ENCODE measurements at regions not wholly inside any gene's neighbourhood (a gene's known extent, or its start where the extent isn't known, plus 50 kb on each side); places are given as distances from the start of the nearest gene placed in this dataset.

DNA sequence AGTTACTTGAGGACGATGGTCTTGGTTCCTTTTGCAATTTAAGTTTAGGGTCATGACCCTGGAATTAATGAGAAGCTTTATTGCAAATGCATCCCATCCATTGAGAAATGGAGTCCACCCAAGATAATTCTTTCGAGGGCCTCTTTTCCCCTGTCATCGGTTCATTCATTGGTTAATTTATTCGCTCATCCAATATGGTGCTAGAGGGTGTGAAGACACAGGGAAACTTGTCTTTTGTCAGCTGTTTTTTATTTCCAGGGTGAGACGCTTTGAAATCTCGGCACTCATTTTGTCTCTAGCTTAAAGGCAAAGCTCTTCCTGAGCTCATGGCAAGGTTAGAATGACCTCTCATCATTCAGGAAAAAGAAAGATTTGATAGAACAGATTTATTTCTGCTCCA lies 464.2 kb upstream of the EEF2KMT start:
- no peak for FAIRE-seq

DNA sequence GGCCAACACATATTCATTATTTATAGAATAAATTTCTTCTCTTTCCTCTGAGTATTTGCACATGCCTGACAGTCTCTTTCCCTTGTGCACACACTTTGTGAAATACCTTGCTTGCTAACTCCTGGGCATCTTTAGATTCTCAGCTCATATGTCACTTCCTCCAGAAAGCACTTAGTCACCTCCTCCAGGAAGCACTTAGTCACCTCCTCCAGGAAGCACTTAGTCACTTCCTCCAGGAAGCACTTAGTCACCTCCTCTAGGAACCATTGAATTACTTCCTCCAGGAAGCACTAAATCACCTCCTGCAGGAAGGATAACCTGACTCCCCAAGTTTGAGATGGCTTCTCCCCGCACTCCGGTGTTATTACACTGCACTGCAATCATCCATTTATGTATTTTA lies 462.5 kb upstream of the EEF2KMT start:
- no peak for FAIRE-seq

DNA sequence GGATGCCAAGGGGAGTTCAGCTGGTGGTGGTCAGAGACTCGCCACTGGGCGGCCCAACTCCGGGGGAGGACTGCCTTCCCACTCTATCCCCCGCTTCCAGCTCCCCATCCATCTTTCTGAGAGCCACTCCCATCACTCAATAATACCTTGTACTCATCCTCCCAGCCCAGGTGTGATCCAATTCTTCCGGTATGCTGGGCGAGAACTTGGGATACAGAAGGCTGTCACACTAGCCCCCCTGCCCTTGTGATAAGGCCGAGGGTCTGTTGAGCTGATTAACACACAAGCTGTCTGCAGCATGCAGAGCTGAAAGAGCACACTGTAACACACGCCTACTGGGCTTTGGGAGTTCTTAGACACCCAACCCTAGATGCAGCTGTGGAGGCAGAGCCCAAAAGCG lies 460.4 kb upstream of the EEF2KMT start:
- no peak for FAIRE-seq

DNA sequence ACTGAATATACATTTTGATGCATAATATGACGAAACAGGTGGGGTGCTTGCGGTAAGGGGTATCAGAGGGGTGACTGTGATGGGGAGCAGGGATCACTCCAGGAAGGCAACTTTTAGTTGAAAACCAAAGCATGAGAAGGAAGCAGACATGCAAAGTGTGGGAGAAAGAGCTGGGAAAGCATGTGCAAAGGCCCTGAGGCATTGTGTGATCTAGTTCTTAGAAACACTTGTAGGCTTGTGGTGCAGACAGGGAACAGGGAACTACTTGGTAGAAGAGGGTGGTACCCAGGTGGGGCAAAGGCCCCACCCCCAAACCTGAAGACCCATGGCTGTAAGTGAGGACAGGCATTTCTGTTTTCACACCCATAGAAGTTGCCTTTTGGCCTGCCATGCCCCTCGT lies 459.9 kb upstream of the EEF2KMT start:
- FAIRE-seq, result no peak

DNA sequence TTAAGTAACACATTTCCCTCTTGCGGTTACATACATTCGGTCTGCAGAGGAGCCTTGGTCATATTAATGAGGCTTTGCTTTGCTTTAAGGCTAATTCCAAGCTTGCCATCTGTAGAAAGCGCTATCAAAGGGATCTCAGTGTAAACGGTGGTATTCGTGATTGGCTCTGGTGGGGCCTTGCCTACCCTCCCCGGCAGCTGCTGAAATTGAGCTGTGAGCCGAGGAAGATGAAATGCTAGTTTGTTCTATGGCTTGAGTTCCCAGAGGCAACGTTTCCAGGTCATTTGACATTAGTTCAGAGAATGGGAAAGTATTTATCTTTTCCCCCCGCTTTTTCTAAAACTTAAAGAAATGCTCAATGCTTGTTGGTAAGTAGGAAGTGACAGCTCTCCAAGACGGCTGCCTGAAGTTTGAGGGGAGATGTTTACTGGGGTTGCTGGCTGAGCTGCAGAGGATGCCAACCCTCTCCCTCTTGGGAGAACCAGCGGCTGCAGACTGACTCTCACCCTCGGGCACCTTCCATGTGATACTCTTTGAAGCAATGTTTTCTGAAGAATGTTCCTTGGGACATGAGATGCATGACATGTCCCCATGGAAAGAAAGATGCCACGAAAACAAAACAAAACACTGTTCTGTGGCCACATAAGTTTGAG lies 458.7 kb upstream of the EEF2KMT start:
- FAIRE-seq, result no peak

DNA sequence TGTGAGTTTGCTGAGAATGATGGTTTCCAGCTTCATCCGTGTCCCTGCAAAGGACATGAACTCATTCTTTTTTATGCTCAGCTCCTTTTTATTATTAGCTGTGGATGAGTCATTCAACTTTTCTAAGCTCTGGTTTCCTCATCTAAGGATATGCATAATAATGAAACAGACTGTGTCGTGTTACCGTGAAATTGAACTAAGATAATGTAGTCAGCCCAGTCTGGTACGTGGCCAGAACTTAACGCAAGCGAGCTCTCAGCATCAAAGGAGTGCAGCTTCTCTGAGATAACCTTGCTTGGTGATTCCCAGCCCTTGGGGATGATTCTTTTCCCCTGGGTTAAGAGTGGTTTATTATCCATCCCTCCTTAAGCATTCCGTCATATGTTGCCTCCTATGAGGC lies 454.3 kb upstream of the EEF2KMT start:
- no peak for FAIRE-seq

DNA sequence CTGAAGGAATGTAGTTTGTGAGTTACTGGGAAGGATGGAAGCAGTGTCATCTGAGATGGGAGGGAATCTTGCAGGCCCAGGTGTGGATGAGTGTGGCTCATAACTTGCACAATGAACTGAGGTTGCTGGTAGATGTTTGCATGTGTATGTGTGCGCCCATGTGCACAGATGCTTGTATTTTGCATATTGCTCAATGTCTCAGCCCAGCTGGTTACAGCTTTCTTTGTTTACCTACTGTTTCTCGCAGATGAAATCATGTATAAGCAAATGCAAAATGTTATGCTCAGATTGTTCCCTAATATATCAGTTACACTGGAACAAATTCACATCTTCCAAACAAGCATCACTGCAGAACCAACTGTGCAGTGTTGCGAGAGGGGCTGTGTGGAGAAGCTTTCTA lies 452.2 kb upstream of the EEF2KMT start:
- no peak for FAIRE-seq

DNA sequence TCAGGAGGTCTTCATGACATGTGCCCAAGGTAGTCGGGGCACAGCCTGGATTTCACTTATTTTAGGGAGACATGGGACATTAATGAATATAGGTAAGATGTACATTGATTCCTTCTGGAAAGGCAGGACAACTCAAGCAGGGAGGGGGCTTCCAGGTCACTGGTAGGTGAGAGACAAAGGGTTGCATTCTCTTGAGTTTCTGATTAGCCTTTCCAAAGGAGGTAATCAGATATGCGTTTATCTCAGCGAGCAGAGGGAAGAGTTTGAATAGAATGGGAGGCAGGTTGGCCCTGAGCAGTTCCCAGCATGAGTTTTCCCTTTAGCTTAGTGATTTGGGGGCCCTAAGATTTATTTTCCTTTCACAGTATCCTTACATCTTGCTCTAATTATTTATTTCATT lies 443.8 kb upstream of the EEF2KMT start:
- no peak for FAIRE-seq

DNA sequence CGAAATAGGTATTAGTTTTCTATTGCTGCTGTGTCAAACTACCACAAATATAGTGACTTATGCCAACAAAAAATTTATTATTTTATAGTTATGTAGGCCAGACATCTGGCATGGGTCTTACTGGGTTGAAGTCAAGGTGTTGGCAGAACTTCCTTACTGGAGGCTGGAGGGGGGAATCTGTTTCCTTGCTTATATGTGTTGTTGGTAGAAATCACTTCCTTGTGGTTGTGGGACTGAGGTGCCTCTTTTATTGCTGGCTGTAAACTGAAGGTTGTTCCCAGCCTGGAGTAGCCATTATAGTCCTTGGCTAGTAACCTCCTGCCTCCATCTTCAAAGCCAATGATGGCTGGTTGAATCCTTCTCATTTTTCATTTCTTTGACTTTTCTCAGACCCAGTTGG lies 439.8 kb upstream of the EEF2KMT start:
- FAIRE-seq, result no peak

DNA sequence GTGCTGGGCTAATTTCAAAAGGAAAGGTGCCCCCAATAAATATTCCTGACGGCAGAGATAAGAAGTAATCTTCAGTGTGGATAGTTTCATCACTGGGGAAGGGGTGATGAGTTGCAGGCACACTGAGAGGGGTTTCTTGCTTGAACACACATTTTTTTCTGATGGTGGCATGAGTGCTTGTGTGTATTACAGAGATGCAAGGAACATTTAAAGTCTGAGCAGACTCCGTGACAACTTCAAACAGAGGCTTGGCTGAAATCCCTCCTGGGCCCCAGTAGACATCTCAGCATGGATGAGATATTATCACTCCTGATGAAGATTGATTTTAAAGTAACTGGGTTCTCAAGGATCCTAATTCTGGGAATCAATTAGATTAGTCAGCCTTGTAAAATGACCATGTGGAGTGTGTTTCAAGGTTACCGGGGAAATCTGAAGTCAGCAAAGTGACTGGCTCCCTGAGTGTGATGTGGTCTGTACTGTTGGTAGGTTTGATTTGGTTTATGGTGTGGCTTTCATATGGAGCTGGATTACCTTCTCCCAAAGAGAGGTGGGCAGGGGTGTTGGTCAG lies 435.8 kb upstream of the EEF2KMT start:
- no peak for FAIRE-seq

DNA sequence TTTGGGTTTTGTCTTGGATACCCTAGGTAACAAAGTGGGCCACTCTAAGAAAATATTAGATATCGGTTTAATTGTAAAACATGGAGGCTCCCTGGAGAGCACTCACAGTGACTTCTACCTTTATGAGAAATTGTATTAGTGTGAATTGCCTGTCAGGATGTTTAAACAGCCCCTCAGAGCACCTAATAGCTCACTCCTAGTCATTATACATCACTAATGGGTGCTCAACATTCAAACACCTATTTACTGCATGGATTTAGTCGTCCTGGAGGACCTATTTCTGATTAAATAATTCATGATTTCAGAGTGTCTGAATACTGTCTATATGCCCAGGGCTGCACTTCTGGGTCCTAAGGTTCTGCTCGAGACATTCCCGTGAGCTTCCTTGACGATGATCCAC lies 430.2 kb upstream of the EEF2KMT start:
- no peak for FAIRE-seq

DNA sequence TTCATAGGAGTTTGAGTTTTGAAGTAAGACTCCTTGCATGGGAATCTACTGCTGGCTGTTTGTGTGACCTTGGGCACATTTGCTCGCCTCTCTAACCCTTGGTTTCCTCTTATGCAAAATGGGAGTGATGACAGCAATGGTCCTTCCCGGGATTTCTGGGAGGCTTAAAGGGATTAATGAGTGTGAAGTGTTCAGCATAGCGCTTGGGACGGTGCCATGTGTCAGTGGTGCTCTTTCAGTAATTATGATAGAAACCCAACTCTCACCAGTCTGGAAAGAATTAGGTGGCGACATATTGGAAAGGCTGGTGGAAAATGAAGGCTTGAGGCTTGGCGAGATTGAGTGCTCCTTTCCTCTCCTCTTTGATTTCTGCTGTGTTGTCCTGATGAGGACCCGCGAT lies 429.2 kb upstream of the EEF2KMT start:
- no peak for FAIRE-seq

DNA sequence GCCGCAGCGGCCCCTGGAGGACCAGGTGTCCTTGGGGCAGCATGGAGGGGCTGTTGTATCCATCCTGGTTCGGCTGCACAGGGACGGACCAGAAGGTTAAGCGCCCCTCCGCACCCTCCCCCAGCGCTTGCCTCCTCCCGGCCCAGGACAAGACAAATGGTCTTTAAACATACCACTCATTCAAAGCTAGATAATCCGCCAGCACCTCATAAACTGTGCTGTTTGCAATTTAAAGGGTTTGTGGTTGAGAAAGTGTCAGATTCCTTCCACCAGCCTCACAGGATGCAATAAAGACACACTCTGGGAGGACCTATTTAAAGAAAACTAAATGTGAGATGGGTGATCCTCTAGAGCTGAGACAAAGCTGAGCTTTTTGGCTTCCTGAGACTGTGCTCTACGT lies 426.2 kb upstream of the EEF2KMT start:
- no peak for FAIRE-seq

DNA sequence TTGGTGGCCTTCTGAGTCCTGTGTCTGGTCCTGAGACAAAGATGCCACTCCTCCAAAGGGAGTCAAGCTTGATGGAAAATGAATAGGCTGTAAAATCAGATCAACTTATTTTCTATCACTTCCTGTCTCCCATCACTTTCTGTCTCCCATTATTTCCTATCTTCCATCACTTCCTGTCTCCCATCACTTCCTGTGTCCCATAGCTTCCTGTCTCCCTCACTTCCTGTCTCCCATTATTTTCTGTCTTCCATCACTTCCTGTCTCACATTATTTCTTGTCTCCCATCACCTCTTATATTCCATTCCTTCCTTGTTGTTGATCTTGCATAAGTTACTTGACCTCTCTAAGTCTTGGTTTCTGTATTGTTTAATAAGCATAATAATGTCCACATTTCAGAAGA lies 418.5 kb upstream of the EEF2KMT start:
- FAIRE-seq, result no peak

DNA sequence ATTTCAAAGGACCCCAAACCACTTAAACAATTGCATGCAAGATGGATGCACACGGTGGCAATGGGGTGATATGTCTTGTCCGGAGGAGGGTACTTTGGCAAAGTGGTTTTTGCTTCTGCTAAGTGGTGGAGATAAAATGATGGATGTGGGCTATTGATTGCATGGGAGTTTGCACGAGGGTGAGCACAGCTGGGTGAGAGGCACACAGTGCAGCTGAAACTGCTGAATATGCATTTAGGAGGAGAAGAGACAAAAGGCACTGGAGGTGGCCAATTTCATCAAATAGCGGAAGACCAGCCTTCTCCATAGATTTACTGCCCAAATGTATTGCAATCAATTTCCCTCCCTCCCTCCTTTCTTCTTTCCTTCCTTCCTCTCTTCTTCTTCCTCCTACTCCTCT lies 414.4 kb upstream of the EEF2KMT start:
- FAIRE-seq, result no peak

DNA sequence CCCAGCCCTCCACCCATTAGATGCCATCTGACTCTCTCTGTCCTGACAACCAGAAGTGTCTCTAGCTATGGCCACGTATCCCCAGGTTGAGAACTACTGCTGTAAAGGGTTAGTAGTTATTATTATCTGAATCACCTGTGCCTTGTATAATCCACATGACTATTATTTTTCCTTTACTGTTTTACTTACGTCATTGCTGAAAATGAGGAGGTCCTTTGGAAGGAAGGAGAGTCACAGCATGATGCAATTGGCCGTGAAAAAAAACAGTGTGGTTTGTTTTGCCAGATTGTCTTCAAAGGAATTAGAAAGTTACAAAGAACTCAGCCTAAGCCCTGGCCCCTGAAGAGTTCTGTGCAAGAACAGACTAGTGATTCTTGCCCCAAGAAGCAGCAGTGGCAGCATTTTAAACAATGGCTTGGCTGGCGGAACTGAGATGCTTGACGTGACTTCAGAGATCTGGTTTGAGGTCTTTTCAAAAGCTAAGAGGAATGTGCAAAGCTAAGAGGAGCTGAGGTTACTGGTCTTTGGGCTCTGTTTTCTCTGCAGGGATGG lies 413.3 kb upstream of the EEF2KMT start:
- no peak for FAIRE-seq

DNA sequence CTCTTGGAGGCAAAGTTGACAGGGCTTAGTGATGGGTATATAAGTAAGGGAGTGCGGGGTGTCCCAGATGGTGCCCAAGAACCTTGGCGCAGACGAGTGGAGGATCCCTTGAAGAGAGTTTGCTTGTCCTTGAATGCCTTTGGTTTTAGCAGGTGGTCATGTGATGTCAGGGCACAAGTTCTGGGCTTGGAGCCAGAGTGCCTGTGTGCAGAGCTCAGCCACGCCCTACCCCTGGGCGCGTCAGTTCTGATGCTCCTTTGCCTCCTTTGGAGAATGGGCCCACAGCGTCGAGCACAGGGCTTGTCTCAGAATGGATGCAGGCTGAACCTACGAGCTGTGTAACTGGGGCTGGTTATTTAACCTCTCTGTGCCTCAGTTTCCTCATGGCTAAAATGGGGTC lies 412.2 kb upstream of the EEF2KMT start:
- no peak for FAIRE-seq

DNA sequence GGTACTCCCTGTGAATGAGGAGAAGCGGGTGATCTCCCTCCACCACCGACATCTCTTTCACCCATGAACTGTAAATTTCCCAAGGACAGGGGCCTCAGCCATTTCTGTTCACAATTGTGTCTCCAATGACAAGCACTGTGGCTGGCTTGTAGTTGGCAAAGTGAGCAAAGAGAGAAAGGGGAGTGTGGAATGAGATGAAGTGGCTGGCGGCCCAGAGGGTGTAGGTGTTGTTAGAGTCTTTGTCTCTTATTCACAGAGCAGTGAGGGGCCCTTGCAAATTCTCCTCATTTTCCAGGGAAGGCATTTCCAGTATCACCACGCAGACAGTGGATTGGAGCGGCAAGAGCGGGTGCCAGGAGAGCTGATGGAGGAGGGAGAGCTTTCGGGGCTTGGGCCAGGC lies 411.7 kb upstream of the EEF2KMT start:
- no peak for FAIRE-seq

DNA sequence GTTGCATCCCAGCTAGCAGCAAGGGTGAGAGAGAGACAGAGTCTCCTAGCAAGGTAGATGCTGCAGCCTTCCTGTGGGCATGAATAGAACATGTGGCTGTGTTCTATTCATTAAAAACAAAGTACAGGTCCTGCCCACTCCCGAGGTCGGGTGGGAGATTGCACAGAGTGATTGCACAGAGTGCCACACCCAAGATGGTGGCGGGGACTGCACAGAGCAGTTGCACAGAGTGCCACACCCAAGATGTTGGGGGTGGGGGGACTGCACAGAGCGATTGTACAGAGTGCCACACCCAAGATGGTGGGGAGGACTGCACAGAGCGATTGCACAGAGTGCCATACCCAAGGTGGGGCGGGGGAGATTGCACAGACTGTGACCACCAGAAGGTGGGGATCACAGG lies 410.8 kb upstream of the EEF2KMT start:
- FAIRE-seq, result no peak

DNA sequence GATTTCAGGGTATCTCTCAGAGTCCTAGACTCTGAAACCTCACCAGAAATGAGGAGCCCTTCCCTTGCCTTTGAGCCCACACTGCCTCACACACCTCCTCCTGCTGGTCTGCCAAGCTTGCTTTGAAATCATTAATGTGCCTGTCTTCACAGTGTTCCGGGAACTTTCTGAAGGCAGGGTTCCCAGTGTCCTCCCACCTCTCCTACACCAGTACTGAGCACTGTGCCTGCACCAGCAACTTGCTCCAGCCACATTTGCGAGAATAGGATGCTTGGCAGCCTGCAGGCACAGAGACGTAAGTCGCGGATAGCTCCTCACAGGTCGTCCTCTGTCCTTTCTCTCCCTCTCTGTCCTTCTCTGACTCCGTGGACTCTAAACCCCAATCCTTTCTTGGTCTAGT lies 408.4 kb upstream of the EEF2KMT start:
- no peak for FAIRE-seq

DNA sequence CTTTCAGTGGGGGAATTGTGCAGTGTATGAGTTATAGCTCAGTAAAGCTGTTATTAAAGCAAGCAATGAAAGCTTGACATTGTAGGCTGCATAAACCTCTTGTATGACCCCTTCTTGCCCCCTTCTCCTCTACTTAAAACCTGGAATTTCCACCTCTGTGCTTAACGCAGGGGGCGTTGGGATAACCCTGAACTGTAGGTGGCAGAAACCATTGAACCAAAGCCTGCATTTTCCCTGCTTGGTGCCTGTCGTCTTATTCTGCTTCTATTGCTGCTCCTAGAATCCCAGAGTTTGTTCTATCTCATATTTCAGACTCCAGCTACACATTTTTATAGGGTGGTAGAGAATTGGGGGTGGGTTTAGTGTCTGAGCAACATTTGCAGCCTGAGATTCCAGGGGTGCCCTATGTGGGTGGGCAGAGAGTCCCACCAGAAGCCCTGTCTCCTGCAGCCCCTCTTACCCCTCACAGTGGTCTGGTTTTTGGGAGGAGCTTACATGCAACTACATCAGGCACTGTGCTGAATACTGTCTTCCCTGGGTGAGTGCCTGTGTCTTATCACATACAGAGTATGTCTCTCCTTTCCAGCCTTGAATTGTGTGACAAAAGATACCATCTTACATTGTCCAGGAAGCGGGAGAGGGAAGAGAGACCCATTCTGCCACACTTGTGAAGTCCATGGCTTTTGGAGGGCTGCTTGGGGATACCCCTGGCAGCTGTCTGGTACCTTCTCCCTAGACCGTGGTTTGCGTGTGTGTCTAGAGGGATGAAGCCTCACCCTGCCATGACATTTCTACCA lies 407.7 kb upstream of the EEF2KMT start:
- FAIRE-seq, result no peak

DNA sequence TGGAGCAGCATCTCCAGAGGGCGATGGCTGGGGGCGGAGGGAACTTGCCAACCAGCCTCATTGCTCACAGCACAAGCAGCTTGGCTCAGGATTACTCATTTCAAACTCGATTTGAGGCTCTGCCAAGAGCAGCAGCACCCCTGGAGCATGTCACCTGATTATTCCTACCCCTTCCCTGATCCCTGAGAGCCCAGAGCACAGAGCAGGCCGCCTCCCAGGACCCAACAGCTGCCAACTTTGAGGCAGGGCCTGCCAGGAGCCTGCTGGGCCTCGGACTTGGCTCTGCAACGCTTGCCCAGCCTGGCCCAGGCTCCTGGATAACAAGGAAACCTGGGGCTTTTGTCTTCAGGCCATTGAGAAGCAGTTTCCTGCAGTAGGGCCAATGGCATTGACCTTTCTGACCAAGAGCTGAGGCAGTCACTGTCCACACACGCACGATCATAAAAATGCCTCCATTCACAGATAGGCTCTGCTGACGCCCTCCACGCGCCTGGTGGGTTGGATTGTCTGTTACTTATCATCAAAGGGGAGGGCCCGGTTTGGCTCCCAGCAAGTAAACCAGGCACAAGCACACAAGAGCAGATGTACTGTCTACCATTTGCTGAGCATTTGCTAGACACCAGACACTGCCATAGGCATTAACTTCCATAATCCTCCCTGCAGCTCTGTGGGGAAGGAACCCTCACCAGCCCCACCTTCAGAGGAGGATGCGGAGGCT lies 406.6 kb upstream of the EEF2KMT start:
- FAIRE-seq, result no peak

DNA sequence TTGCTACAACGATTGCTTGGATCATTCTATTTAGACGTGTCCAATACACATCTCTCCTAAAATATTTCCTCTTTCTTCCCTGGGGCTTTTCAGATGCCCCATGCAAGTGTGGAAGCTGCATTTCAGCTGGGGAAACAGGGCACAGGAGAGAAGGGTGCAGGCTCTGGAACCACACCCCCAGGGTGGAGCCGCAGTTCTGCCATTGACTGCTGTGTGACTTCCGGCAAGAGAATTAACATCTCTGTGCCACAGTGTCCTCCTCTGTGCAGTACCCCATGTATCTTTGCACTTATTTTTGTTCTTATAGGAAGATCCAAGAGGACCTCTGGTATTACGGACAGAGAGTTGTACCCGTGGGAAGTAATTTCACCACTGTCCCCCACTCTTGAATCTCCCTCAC lies 405.3 kb upstream of the EEF2KMT start:
- no peak for FAIRE-seq

All from endometrium (tissue), 2 donors.